ENCODE measurements at regions not wholly inside any gene's neighbourhood (a gene's known extent, or its start where the extent isn't known, plus 50 kb on each side); places are given as distances from the start of the nearest gene placed in this dataset.
"Not testable (repeated sequence)": the region's sequence is repeated elsewhere in the genome, so short reads cannot be mapped to it uniquely, and the experiment has no call there.

- no peak for DNase-seq (ENCODE audit: low read depth)
Observed at GRCh38 chr3:109656225-109656624, 318.9 kb upstream of the DPPA4 start.

- no peak for DNase-seq (ENCODE audit: low read depth)
Observed at GRCh38 chr3:109678600-109678999, 341.3 kb upstream of the DPPA4 start.

GRCh38 chr3:109679664-109680063, 342.3 kb upstream of the DPPA4 start:
- DNase-seq (ENCODE audit: low read depth) = no peak

GRCh38 chr3:109683746-109684145, 346.4 kb upstream of the DPPA4 start:
- DNase-seq (ENCODE audit: low read depth) = no peak

GRCh38 chr3:109685084-109686079, 348.0 kb upstream of the DPPA4 start:
- peak; percentile 98 for DNase-seq (ENCODE audit: low read depth)

GRCh38 chr3:109687626-109688025, 350.3 kb upstream of the DPPA4 start:
- no peak for DNase-seq (ENCODE audit: low read depth)

GRCh38 chr3:109696932-109697331, 359.6 kb upstream of the DPPA4 start:
- no peak for DNase-seq (ENCODE audit: low read depth)

- DNase-seq (ENCODE audit: low read depth) = peak; percentile 6
Observed at GRCh38 chr3:109702252-109702651, 364.9 kb upstream of the DPPA4 start.

- DNase-seq (ENCODE audit: low read depth) = no peak
Observed at GRCh38 chr3:109702976-109703375, 365.6 kb upstream of the DPPA4 start.

GRCh38 chr3:109705133-109705532, 367.8 kb upstream of the DPPA4 start:
- DNase-seq (ENCODE audit: low read depth) = not testable (repeated sequence)

GRCh38 chr3:109707617-109708016, 370.3 kb upstream of the DPPA4 start:
- no peak for DNase-seq (ENCODE audit: low read depth)

GRCh38 chr3:109713288-109713687, 375.9 kb upstream of the DPPA4 start:
- DNase-seq (ENCODE audit: low read depth) = no peak

GRCh38 chr3:109715707-109716106, 378.4 kb upstream of the DPPA4 start:
- no peak for DNase-seq (ENCODE audit: low read depth)

GRCh38 chr3:109718850-109719249, 381.5 kb upstream of the DPPA4 start:
- no peak for DNase-seq (ENCODE audit: low read depth)

- DNase-seq (ENCODE audit: low read depth) = no peak
Observed at GRCh38 chr3:109728861-109729494, 391.6 kb upstream of the DPPA4 start.

GRCh38 chr3:109731639-109732473, 394.5 kb upstream of the DPPA4 start:
- peak; percentile 40 for DNase-seq (ENCODE audit: low read depth)

- DNase-seq (ENCODE audit: low read depth) = no peak
Observed at GRCh38 chr3:109743981-109744380, 406.6 kb upstream of the DPPA4 start.

GRCh38 chr3:109772520-109772919, 435.2 kb upstream of the DPPA4 start:
- no peak for DNase-seq (ENCODE audit: low read depth)

- no peak for DNase-seq (ENCODE audit: low read depth)
Observed at GRCh38 chr3:109774108-109774507, 436.8 kb upstream of the DPPA4 start.

GRCh38 chr3:109784285-109784684, 446.9 kb upstream of the DPPA4 start:
- DNase-seq (ENCODE audit: low read depth) = no peak

- no peak for DNase-seq (ENCODE audit: low read depth)
Observed at GRCh38 chr3:109784852-109785631, 447.7 kb upstream of the DPPA4 start.

- DNase-seq (ENCODE audit: low read depth) = no peak
Observed at GRCh38 chr3:109803274-109803673, 465.9 kb upstream of the DPPA4 start.
